Fibroblast of lung (primary cell): ENCODE measurements at regions not wholly inside any gene's neighbourhood (a gene's known extent, or its start where the extent isn't known, plus 50 kb on each side); places are given as distances from the start of the nearest gene placed in this dataset.

Experiments used
- DNase-seq, 2 donors: peaks; one replicate each; pipeline versions ENCODE4 v3.0.0 to v3.0.0-alpha.2; 2010; ENCODE audit warnings: low read depth in 2 of 2
- H2AFZ ChIP-seq: 2 replicates; pipeline ENCODE4 v1.5.1; 2012; ENCODE audit warnings: low read length, control low read depth, inconsistent platforms
- H3K27ac ChIP-seq: 2 replicates; pipeline ENCODE4 v1.5.1; 2011; ENCODE audit warnings: low read length, control low read depth; ENCODE audit not compliant: insufficient read depth
- H3K27me3 ChIP-seq: 2 replicates; pipeline ENCODE4 v1.5.1; 2011; ENCODE audit warnings: mild to moderate bottlenecking, low read length; ENCODE audit not compliant: control insufficient read depth, insufficient read depth
- H3K36me3 ChIP-seq: 2 replicates; pipeline ENCODE4 v1.5.1; 2011; ENCODE audit warnings: low read length; ENCODE audit not compliant: control insufficient read depth, insufficient read depth
- H3K4me1 ChIP-seq: 2 replicates; pipeline ENCODE4 v1.5.1; 2011; ENCODE audit warnings: low read length; ENCODE audit not compliant: control insufficient read depth, insufficient read depth; ENCODE audit errors: extremely low read depth
- H3K4me2 ChIP-seq: 2 replicates; pipeline ENCODE4 v1.5.1; 2011; ENCODE audit warnings: low read length, control low read depth; ENCODE audit not compliant: insufficient read depth; ENCODE audit errors: extremely low read depth
- H3K4me3 ChIP-seq, 4 experiments: fragments of 200-600 bp in 1 of 4; sonication (generic) in 1 of 4; replicated peaks in 1 of 4; 2 replicates each; pipeline ENCODE4 v1.5.1; 2011 to 2016; ENCODE audit warnings: low read length in 4 of 4, low read depth in 3 of 4, mild to moderate bottlenecking in 3 of 4, control low read depth in 2 of 4, inconsistent platforms in 1 of 4, mixed read lengths in 1 of 4; ENCODE audit not compliant: insufficient read depth in 1 of 4; ENCODE audit errors: control extremely low read depth in 1 of 4
- H3K79me2 ChIP-seq: 2 replicates; pipeline ENCODE4 v1.5.1; 2012; ENCODE audit warnings: mild to moderate bottlenecking, low read length, inconsistent platforms; ENCODE audit not compliant: control insufficient read depth, insufficient read depth
- H3K9ac ChIP-seq: 2 replicates; pipeline ENCODE4 v1.5.1; 2011; ENCODE audit warnings: mild to moderate bottlenecking, low read length, control low read depth; ENCODE audit not compliant: insufficient read depth
- H3K9me3 ChIP-seq: 2 replicates; pipeline ENCODE4 v1.5.1; 2012; ENCODE audit warnings: low read depth, low read length; ENCODE audit not compliant: control insufficient read depth, insufficient read depth
- H4K20me1 ChIP-seq: 2 replicates; pipeline ENCODE4 v1.5.1; 2011; ENCODE audit warnings: low read length; ENCODE audit not compliant: control insufficient read depth, insufficient read depth; ENCODE audit errors: extremely low read depth
- EZH2 ChIP-seq: IDR thresholded peaks from 2 replicates; pipeline ENCODE4 v1.5.1; 2012; ENCODE audit warnings: low read length, control low read depth, mild to moderate bottlenecking; ENCODE audit errors: missing control alignments
- TF ChIP-seq, protein P1 (sequence below), 2 donors: IDR thresholded peaks in 1 of 2; conservative IDR thresholded peaks in 1 of 2; 1 replicate in 1 of 2; 2 replicates in 1 of 2; pipeline ENCODE4 v1.5.1; 2011 to 2012; ENCODE audit warnings: low read length in 2 of 2, control low read depth in 1 of 2, inconsistent platforms in 1 of 2, low read depth in 1 of 2, mild to moderate bottlenecking in 1 of 2

DNA sequence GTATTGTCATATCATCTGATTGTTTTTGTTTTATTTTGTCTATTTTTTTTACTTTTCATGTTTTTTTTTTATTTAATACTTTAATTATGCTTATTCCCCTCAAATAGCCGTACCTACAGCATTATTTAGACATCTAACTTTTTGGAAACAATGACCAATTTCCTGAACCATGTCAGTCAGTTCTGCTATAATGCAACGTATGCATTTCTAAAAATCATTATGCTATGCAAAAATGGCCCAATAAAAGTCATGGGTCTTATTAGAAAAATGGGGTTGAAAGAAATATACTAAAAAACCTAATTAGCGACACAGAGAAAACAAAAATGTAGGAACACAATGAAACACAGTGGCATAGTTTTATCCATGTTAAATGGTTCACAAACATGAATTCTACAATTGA is 1454.7 kb downstream of the GRIK2 start:
- H3K4me3 ChIP-seq = no peak overlapping the region
- H3K79me2 ChIP-seq = no peaks in the 10 kb centered on the region
- DNase-seq = no peak
- H3K9me3 ChIP-seq = no peaks in the 10 kb centered on the region
- H4K20me1 ChIP-seq = no peaks in the 10 kb centered on the region
- no peaks in the 10 kb centered on the region for H3K27me3 ChIP-seq
- H3K9ac ChIP-seq = no peak overlapping the region
- no peaks in the 10 kb centered on the region for H3K4me1 ChIP-seq
- no peaks in the 10 kb centered on the region for H3K36me3 ChIP-seq
- TF ChIP-seq, protein P1, sequence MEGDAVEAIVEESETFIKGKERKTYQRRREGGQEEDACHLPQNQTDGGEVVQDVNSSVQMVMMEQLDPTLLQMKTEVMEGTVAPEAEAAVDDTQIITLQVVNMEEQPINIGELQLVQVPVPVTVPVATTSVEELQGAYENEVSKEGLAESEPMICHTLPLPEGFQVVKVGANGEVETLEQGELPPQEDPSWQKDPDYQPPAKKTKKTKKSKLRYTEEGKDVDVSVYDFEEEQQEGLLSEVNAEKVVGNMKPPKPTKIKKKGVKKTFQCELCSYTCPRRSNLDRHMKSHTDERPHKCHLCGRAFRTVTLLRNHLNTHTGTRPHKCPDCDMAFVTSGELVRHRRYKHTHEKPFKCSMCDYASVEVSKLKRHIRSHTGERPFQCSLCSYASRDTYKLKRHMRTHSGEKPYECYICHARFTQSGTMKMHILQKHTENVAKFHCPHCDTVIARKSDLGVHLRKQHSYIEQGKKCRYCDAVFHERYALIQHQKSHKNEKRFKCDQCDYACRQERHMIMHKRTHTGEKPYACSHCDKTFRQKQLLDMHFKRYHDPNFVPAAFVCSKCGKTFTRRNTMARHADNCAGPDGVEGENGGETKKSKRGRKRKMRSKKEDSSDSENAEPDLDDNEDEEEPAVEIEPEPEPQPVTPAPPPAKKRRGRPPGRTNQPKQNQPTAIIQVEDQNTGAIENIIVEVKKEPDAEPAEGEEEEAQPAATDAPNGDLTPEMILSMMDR (conservative IDR thresholded peaks at IDR 0.05 in 1 of 2, IDR thresholded peaks at IDR 0.05 in 1 of 2; ENCODE audit: low read depth in 1 of 2, low read length in 2 of 2) = no peak
- TF ChIP-seq EZH2 = no peak
- H3K27ac ChIP-seq = no peak overlapping the region
- H2AFZ ChIP-seq = no peak overlapping the region
- H3K4me2 ChIP-seq = no peak overlapping the region

GRCh38 chr6:102841060-102841459 is 1447.6 kb downstream of the GRIK2 start:
- no peaks in the 10 kb centered on the region for H3K36me3 ChIP-seq
- H3K9me3 ChIP-seq = no peaks in the 10 kb centered on the region
- no peaks in the 10 kb centered on the region for H3K27me3 ChIP-seq
- no peak overlapping the region for H3K27ac ChIP-seq
- no peaks in the 10 kb centered on the region for H4K20me1 ChIP-seq
- H3K4me2 ChIP-seq = no peak overlapping the region
- H3K79me2 ChIP-seq = no peaks in the 10 kb centered on the region
- H3K9ac ChIP-seq = no peak overlapping the region
- no peak overlapping the region for H3K4me3 ChIP-seq
- no peak for TF ChIP-seq EZH2
- TF ChIP-seq, protein P1 (conservative IDR thresholded peaks at IDR 0.05 in 1 of 2, IDR thresholded peaks at IDR 0.05 in 1 of 2; ENCODE audit: low read depth in 1 of 2, low read length in 2 of 2) = no peak
- H2AFZ ChIP-seq = no peak overlapping the region
- DNase-seq = no peak
- no peaks in the 10 kb centered on the region for H3K4me1 ChIP-seq

- H3K4me2 ChIP-seq = no peak overlapping the region
- no peak for DNase-seq
- H3K36me3 ChIP-seq = no peaks in the 10 kb centered on the region
- no peaks in the 10 kb centered on the region for H3K27me3 ChIP-seq
- no peak overlapping the region for H3K27ac ChIP-seq
- no peak overlapping the region for H3K9ac ChIP-seq
- no peak overlapping the region for H3K4me3 ChIP-seq
- no peaks in the 10 kb centered on the region for H3K9me3 ChIP-seq
- no peaks in the 10 kb centered on the region for H3K4me1 ChIP-seq
- TF ChIP-seq, protein P1 (conservative IDR thresholded peaks at IDR 0.05 in 1 of 2, IDR thresholded peaks at IDR 0.05 in 1 of 2; ENCODE audit: low read depth in 1 of 2, low read length in 2 of 2) = no peak
- TF ChIP-seq EZH2 = no peak
- no peak overlapping the region for H2AFZ ChIP-seq
- H4K20me1 ChIP-seq = no peaks in the 10 kb centered on the region
- no peaks in the 10 kb centered on the region for H3K79me2 ChIP-seq
Measured at GRCh38 chr6:102832021-102832420, 1438.5 kb downstream of the GRIK2 start.
